Stomach (tissue), 4 donors: ENCODE measurements at regions not wholly inside any gene's neighbourhood (a gene's known extent, or its start where the extent isn't known, plus 50 kb on each side); places are given as distances from the start of the nearest gene placed in this dataset.

Experiments used
- CTCF ChIP-seq, 7 experiments: fragments of 450-650 bp in 4 of 7; fragments of 200-600 bp in 3 of 7; sonication (generic) in 3 of 7; IDR thresholded peaks; one replicate each; pipeline ENCODE4 v1.5.1; 2016 to 2019; ENCODE audit warnings: antibody characterized with exemption in 7 of 7, control low read depth in 2 of 7, mild to moderate bottlenecking in 1 of 7
- POLR2A ChIP-seq, 4 donors: fragments of 450-650 bp; IDR thresholded peaks; one replicate each; pipeline ENCODE4 v1.6.1; 2016; ENCODE audit warnings: antibody characterized with exemption in 4 of 4, control low read depth in 2 of 4, mild to moderate bottlenecking in 1 of 4, moderate library complexity in 1 of 4
- POLR2AphosphoS5 ChIP-seq, 3 donors: sonication (generic); formaldehyde crosslinking; IDR thresholded peaks; one replicate each; pipeline ENCODE4 v1.6.1; 2016; ENCODE audit warnings: antibody characterized with exemption in 3 of 3

GRCh38 chr18:64718808-64719207, 569.9 kb upstream of the LINC00305 start:
- TF ChIP-seq CTCF (IDR thresholded peaks at IDR 0.05) (no peak), POLR2A (IDR thresholded peaks at IDR 0.05) (no peak), POLR2AphosphoS5 (IDR thresholded peaks at IDR 0.05) (no peak)
